NB4 (cell line): ENCODE measurements at regions not wholly inside any gene's neighbourhood (a gene's known extent, or its start where the extent isn't known, plus 50 kb on each side); places are given as distances from the start of the nearest gene placed in this dataset.

Experiments used
- DNase-seq: peaks from one replicate; pipeline ENCODE4 v3.0.0; 2010; ENCODE audit warnings: low read depth
- H3K4me3 ChIP-seq: one replicate; pipeline ENCODE4 v1.5.1; 2011; ENCODE audit warnings: mild to moderate bottlenecking, low read depth, low read length, moderate library complexity
- MYC ChIP-seq: IDR thresholded peaks from 2 replicates; pipeline ENCODE4 v1.6.1; 2011; ENCODE audit warnings: low read depth, low read length
- POLR2A ChIP-seq: IDR thresholded peaks from 2 replicates; pipeline ENCODE4 v1.6.1; 2011; ENCODE audit warnings: mild to moderate bottlenecking; ENCODE audit not compliant: insufficient read length; ENCODE audit errors: extremely low read depth
- TF ChIP-seq, protein P1 (sequence below): IDR thresholded peaks from one replicate; pipeline ENCODE4 v1.5.1; 2012; ENCODE audit warnings: low read depth, low read length
- TF ChIP-seq, protein P2 (sequence below): IDR thresholded peaks from 2 replicates; pipeline ENCODE4 v1.6.1; 2011; ENCODE audit warnings: low read depth, low read length

DNA sequence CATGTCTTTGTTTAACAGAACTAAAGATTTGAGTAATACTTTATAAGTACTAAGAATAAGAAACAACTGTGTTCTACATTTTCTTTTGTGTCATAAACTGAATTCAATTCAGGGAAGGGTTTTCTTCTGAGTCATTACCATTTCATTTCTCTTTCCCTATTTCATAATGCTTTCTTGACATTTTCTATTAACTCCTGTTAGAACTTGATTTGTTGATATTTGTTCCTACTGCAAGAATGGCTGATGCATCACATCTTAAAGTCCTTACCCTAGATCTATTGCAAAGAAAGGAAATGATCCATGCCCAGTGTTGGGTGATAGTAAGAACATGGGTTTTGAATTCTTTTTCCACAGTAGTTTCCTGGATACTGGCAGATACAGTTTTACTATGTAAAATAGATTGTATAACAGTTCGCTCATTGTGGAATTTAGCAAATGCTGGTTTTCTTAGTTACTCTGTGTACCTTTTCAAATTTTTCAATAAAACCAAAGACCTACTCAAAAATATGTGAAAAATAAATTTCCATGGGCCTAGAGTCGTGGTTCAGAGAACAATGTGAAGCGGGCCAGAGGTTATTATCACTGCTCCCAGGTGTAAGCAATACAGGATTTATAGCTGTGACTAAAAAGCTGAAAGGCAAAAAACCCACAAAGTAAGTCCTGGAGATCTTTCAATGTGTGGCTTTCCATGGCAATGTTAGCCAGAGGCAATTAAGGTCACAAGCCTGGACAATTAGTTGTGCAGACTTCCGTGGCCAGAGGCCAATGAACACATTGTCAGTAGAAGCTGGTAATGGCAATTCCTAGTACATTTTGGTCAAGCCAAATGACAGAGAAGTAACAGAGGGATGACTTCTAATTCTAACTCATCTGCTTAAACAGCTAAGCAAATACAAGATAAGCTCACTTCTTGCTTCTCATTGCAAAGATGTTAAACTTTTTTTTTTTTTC lies 127.3 kb upstream of the FAT4 start:
- TF ChIP-seq POLR2A: no peak
- no peak for TF ChIP-seq MYC
- TF ChIP-seq, protein P1, sequence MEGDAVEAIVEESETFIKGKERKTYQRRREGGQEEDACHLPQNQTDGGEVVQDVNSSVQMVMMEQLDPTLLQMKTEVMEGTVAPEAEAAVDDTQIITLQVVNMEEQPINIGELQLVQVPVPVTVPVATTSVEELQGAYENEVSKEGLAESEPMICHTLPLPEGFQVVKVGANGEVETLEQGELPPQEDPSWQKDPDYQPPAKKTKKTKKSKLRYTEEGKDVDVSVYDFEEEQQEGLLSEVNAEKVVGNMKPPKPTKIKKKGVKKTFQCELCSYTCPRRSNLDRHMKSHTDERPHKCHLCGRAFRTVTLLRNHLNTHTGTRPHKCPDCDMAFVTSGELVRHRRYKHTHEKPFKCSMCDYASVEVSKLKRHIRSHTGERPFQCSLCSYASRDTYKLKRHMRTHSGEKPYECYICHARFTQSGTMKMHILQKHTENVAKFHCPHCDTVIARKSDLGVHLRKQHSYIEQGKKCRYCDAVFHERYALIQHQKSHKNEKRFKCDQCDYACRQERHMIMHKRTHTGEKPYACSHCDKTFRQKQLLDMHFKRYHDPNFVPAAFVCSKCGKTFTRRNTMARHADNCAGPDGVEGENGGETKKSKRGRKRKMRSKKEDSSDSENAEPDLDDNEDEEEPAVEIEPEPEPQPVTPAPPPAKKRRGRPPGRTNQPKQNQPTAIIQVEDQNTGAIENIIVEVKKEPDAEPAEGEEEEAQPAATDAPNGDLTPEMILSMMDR: no peak
- TF ChIP-seq, protein P2, sequence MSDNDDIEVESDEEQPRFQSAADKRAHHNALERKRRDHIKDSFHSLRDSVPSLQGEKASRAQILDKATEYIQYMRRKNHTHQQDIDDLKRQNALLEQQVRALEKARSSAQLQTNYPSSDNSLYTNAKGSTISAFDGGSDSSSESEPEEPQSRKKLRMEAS: no peak
- DNase-seq: no peak

DNA sequence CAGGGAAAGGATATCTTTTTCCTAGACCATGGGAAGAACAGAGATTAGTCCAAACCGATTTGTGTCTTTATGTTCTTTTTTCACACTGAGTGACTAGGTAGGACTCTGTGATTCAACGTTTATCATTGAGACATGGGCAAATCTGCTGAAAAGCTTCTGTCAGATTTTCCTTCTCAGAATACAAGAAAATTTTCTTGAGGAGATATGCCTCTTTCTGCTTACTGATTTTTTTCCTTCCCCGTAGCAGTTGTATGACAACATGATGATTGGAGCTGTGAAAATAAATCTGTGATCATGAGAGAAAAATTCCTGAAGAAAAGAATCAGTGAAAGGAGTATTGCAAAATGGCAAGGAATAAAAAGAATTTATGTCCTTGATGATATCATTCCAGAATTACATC lies 130.6 kb upstream of the FAT4 start:
- TF ChIP-seq, protein P2: no peak
- TF ChIP-seq MYC (no peak), POLR2A (no peak)
- TF ChIP-seq, protein P1: no peak
- H3K4me3 ChIP-seq: no peak overlapping the region
- no peak for DNase-seq

More for the DNA sequence above, 127.3 kb upstream of the FAT4 start:
- no peak overlapping the region for H3K4me3 ChIP-seq

DNA sequence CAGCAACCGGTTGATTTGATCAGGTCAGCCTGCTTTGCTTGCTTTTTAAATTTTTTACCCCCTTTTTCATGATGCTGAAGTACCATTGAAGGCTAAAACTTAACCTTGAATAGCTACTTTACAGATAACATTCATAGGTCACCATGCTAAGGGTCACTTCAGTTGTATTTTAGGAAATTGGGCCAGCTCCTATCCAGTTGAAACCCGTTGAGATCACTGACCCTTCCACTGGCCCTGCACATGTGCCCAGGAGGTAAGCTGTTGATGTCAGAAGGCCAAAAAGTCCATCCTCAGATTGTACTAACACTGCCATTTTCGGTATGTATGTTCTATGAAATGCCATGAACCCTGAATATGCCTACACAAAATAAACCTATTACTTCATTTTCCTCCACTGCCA lies 133.0 kb upstream of the FAT4 start:
- DNase-seq: no peak
- H3K4me3 ChIP-seq: no peak overlapping the region
- no peak for TF ChIP-seq POLR2A
- TF ChIP-seq, protein P1: no peak
- TF ChIP-seq, protein P2: no peak
- TF ChIP-seq MYC: no peak

DNA sequence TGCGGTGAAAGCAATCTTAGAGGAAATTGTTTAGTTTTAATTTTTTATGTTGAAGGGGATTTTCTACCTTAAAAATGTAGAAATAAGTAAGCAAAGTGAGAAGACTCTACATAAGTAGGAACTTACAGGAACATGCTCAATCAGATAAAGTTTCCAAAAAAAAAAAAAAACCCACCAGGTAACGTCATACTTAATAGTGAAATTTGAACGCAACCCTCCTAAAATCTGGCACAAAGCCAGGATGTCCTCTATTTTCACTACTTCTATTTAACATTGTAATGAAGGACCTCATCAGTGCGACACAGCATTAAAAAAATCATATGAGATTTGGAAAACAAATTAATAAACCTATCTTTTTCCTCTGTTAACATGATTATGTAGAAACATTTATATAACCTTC lies 135.0 kb upstream of the FAT4 start:
- DNase-seq: no peak
- no peak overlapping the region for H3K4me3 ChIP-seq
- TF ChIP-seq, protein P1: no peak
- TF ChIP-seq, protein P2: no peak
- TF ChIP-seq POLR2A (no peak), MYC (no peak)

DNA sequence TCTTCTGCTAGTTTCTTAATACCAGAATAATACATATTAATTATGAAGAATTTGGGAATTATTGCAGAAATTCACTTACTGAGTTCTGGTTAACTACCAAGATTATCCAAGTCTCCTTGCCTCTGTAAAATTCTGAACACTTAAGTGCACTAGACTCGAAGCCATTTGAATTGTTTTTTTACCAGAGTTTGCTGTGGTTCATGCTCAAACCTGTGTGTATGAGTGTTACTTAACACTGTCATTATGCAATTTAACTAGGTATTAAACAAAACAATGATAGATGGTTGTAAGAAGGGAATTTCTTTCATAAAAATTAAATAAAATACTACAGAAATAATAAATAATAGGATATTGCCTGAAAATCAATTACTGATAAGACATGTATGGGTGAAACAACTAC lies 145.6 kb upstream of the FAT4 start:
- H3K4me3 ChIP-seq: no peak overlapping the region
- no peak for DNase-seq
- TF ChIP-seq, protein P1: no peak
- TF ChIP-seq POLR2A (no peak), MYC (no peak)
- TF ChIP-seq, protein P2: no peak
